GM12892 (cell line): ENCODE measurements at regions not wholly inside any gene's neighbourhood (a gene's known extent, or its start where the extent isn't known, plus 50 kb on each side); places are given as distances from the start of the nearest gene placed in this dataset.

ENCODE experiments used
- POLR2A ChIP-seq: IDR thresholded peaks from 2 replicates; pipeline ENCODE4 v1.6.1; 2011; ENCODE audit warnings: low read depth, low read length, control low read depth
- POLR2AphosphoS5 ChIP-seq: IDR thresholded peaks from 2 replicates; pipeline ENCODE4 v1.6.1; 2011; ENCODE audit warnings: low read depth, low read length, control low read depth
- TAF1 ChIP-seq: IDR thresholded peaks from 2 replicates; pipeline ENCODE4 v1.6.1; 2011; ENCODE audit warnings: low read depth, mild to moderate bottlenecking, control low read depth, low read length, borderline replicate concordance

DNA sequence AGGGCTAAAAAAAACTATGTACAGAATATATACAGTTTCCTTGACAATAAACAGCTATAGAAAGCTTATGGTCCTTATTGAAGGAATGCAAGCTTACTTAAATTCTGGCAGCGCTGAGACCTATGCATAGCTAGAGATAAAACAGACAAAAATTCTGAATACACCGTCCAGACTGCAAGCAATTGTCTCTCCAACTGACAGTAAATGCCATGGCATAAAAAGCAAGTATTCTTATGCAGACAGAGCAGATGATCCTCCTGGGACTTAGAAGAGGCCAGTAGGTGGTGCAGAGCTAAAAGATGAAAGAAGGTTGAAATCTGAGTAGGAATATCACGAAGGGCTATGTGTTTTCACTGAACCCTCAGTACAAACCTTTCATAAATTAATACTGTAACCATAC is 157.0 kb upstream of the CACNA2D1 start:
- TF ChIP-seq POLR2A (no peak), POLR2AphosphoS5 (no peak), TAF1 (no peak)
